HepG2 (cell line): ENCODE measurements at regions not wholly inside any gene's neighbourhood (a gene's known extent, or its start where the extent isn't known, plus 50 kb on each side); places are given as distances from the start of the nearest gene placed in this dataset.

Experiments used
- ATAC-seq: fragments of 200-7000 bp; cut with Tn5 transposase; 3 replicates; pipeline ENCODE4 v1.9.1; 2020; ENCODE audit warnings: mild to moderate bottlenecking, moderate library complexity
- BruUV-seq: library from RNA; stranded (reverse); fragments of 400-500 nt; replicated peaks from 2 replicates; lab custom pipeline; 2021; lab: Mats Ljungman, UMichigan
- CTCF ChIA-PET: fragments of 300-600 bp; formaldehyde crosslinking; extraction: SDS; loops from one replicate; lab custom pipeline; 2021; ENCODE audit warnings: low total read pairs, inconsistent platforms, low intra/inter-chr PET ratio; lab: Yijun Ruan, JAX
- POLR2A ChIA-PET: fragments of 350-600 bp; sonication (Branson Sonifier 250); formaldehyde crosslinking; loops from one replicate; lab custom pipeline; 2020; ENCODE audit warnings: antibody characterized with exemption, inconsistent platforms; lab: Yijun Ruan, JAX
- DNase-seq: peaks from one replicate; pipeline ENCODE4 v3.0.0-alpha.2; 2015; ENCODE audit warnings: low spot score
- FAIRE-seq: peaks from 3 replicates; lab custom pipeline; 2011; peaks lifted over from hg19 to GRCh38; lab: Jason Lieb, UNC
- H2AFZ ChIP-seq: one replicate; pipeline ENCODE4 v1.6.1; 2011; ENCODE audit warnings: low read length, inconsistent platforms
- H3K27ac ChIP-seq: fragments of 300-600 bp; 3 replicates; pipeline ENCODE4 v1.8.0; 2011; ENCODE audit warnings: mixed run types, mild to moderate bottlenecking, mixed read lengths, low read length, inconsistent platforms; ENCODE audit not compliant: insufficient read depth; ENCODE audit errors: extremely low read length
- H3K27me3 ChIP-seq, 2 experiments: fragments of 200-600 bp in 1 of 2; 2 replicates in 1 of 2; 3 replicates in 1 of 2; pipeline versions ENCODE4 v1.6.0 to v1.8.0; 2011; ENCODE audit warnings: low read length in 2 of 2, mild to moderate bottlenecking in 2 of 2, moderate library complexity in 2 of 2, inconsistent platforms in 1 of 2; ENCODE audit not compliant: insufficient read depth in 2 of 2, control insufficient read depth in 1 of 2
- H3K36me3 ChIP-seq, 2 experiments: fragments of 200-600 bp in 1 of 2; replicated peaks in 1 of 2; 2 replicates in 1 of 2; 3 replicates in 1 of 2; pipeline versions ENCODE4 v1.5.1 to v1.8.0; 2011; ENCODE audit warnings: low read length in 2 of 2, inconsistent platforms in 1 of 2; ENCODE audit not compliant: insufficient read depth in 2 of 2, control insufficient read depth in 1 of 2
- H3K4me1 ChIP-seq: 2 replicates; pipeline ENCODE4 v1.5.1; 2012; ENCODE audit warnings: low read length, inconsistent platforms; ENCODE audit not compliant: insufficient read depth
- H3K4me2 ChIP-seq: 2 replicates; pipeline ENCODE4 v1.6.0; 2011; ENCODE audit warnings: low read depth, low read length, inconsistent platforms
- H3K4me3 ChIP-seq, 3 experiments: fragments of 200-600 bp in 1 of 3; sonication (generic), shearing (Covaris generic) in 1 of 3; replicated peaks in 1 of 3; 2 replicates each; pipeline ENCODE4 v1.5.1; 2011 to 2016; ENCODE audit warnings: low read length in 3 of 3, inconsistent platforms in 2 of 3, low read depth in 2 of 3, mild to moderate bottlenecking in 2 of 3, control low read depth in 1 of 3, mixed read lengths in 1 of 3; ENCODE audit not compliant: insufficient read depth in 1 of 3
- H3K79me2 ChIP-seq: one replicate; pipeline ENCODE4 v1.6.1; 2011; ENCODE audit warnings: low read length, inconsistent platforms; ENCODE audit not compliant: insufficient read depth
- H3K9ac ChIP-seq: 2 replicates; pipeline ENCODE4 v1.6.0; 2011; ENCODE audit warnings: mild to moderate bottlenecking, low read depth, low read length, inconsistent platforms; ENCODE audit not compliant: insufficient read depth
- H3K9me3 ChIP-seq: 2 replicates; pipeline ENCODE4 v1.5.1; 2012; ENCODE audit warnings: mild to moderate bottlenecking, low read length
- H4K20me1 ChIP-seq: 2 replicates; pipeline ENCODE4 v1.6.0; 2011; ENCODE audit warnings: inconsistent platforms, mild to moderate bottlenecking, low read length, moderate library complexity; ENCODE audit not compliant: insufficient read depth
- ARNT ChIP-seq: fragments of 450-650 bp; IDR thresholded peaks from 2 replicates; pipeline ENCODE4 v1.6.1; 2017
- ASH2L ChIP-seq: fragments of 300-600, 200-600 bp; sonication (generic); IDR thresholded peaks from 2 replicates; pipeline ENCODE4 v1.7.0; 2017; ENCODE audit warnings: low read depth, mild to moderate bottlenecking, moderate library complexity, mixed read lengths, low read length; ENCODE audit not compliant: insufficient read length
- CBX5 ChIP-seq: sonication (generic); formaldehyde crosslinking; IDR thresholded peaks from 2 replicates; pipeline ENCODE4 v1.4.0; 2020; ENCODE audit warnings: missing genetic modification reagents, borderline replicate concordance
- HES4 ChIP-seq: sonication (generic); formaldehyde crosslinking; IDR thresholded peaks from 2 replicates; pipeline ENCODE4 v1.9.0; 2021; ENCODE audit warnings: mild to moderate bottlenecking, missing genetic modification reagents, borderline replicate concordance
- KLF6 ChIP-seq: IDR thresholded peaks from 2 replicates; pipeline ENCODE4 v1.8.0; 2016; ENCODE audit warnings: missing biosample characterization, missing genetic modification reagents
- MAX ChIP-seq: IDR thresholded peaks from 2 replicates; pipeline ENCODE4 v1.6.1; 2012; ENCODE audit warnings: inconsistent platforms
- MLLT10 ChIP-seq: sonication (generic); formaldehyde crosslinking; IDR thresholded peaks from 2 replicates; pipeline ENCODE4 v1.4.0; 2020; ENCODE audit warnings: missing genetic modification reagents
- NBN ChIP-seq: fragments of 450-650 bp; conservative IDR thresholded peaks from 2 replicates; pipeline ENCODE4 v1.6.1; 2017
- NR2F6 ChIP-seq, 2 experiments: IDR thresholded peaks; 2 replicates each; pipeline ENCODE4 v1.6.1; 2016; ENCODE audit warnings: antibody characterized with exemption in 1 of 2, mild to moderate bottlenecking in 1 of 2
- PLRG1 ChIP-seq: fragments of 450-650 bp; conservative IDR thresholded peaks from 2 replicates; pipeline ENCODE4 v1.6.1; 2016
- SNRNP70 ChIP-seq: fragments of 200-400 bp; formaldehyde crosslinking; IDR thresholded peaks from 2 replicates; pipeline ENCODE4 v1.6.1; 2017; ENCODE audit warnings: mild to moderate bottlenecking, low read depth, low read length, moderate library complexity
- TBL1XR1 ChIP-seq: fragments of 150-350 bp; IDR thresholded peaks from 2 replicates; pipeline ENCODE4 v1.6.1; 2014; ENCODE audit warnings: borderline replicate concordance, low read length; ENCODE audit not compliant: partially characterized antibody
- WIZ ChIP-seq: sonication (generic); formaldehyde crosslinking; IDR thresholded peaks from 2 replicates; pipeline ENCODE4 v1.5.1; 2020; ENCODE audit warnings: mild to moderate bottlenecking, missing genetic modification reagents
- YEATS4 ChIP-seq: sonication (generic); formaldehyde crosslinking; IDR thresholded peaks from 2 replicates; pipeline ENCODE4 v1.4.0; 2020; ENCODE audit warnings: missing genetic modification reagents, borderline replicate concordance
- ZNF296 ChIP-seq: sonication (generic); formaldehyde crosslinking; conservative IDR thresholded peaks from 2 replicates; pipeline ENCODE4 v1.5.0; 2020; ENCODE audit warnings: mild to moderate bottlenecking, missing genetic modification reagents
- ZNF33A ChIP-seq: sonication (generic); formaldehyde crosslinking; IDR thresholded peaks from 2 replicates; pipeline ENCODE4 v1.5.1; 2020; ENCODE audit warnings: missing genetic modification reagents, mild to moderate bottlenecking, moderate library complexity, borderline replicate concordance
- ZNF367 ChIP-seq: sonication (generic); formaldehyde crosslinking; IDR thresholded peaks from 2 replicates; pipeline ENCODE4 v1.4.0; 2020; ENCODE audit warnings: missing genetic modification reagents, borderline replicate concordance
- ZNF570 ChIP-seq: sonication (generic); formaldehyde crosslinking; IDR thresholded peaks from 2 replicates; pipeline ENCODE4 v1.4.0; 2020; ENCODE audit warnings: mild to moderate bottlenecking, missing genetic modification reagents, borderline replicate concordance
- WGBS: methylation state at CpG from one replicate; pipeline ENCODE4 v1.1.6; 2017; ENCODE audit warnings: low lambda C conversion rate; 5-methylcytosine and 5-hydroxymethylcytosine counted together
- in situ Hi-C: cut with HindIII; loops from 2 replicates; pipeline ENCODE4 v1.10.0; 2017; ENCODE audit warnings: low pct_unique_long_range_greater_than_20kb; ENCODE audit not compliant: extremely low pct_ligation_motif_present
- intact Hi-C: fragments of 100-400 bp; cut with micrococcal nuclease; formaldehyde crosslinking; loops from one replicate; pipeline ENCODE4 v1.10.0; 2022; ENCODE audit not compliant: unreplicated experiment
- TF ChIP-seq, protein P1 (sequence below): sonication (generic); formaldehyde crosslinking; IDR thresholded peaks from 2 replicates; pipeline ENCODE4 v1.4.0; 2020; ENCODE audit warnings: missing genetic modification reagents, borderline replicate concordance
- TF ChIP-seq, protein P2 (sequence below): sonication (generic); formaldehyde crosslinking; IDR thresholded peaks from 2 replicates; pipeline ENCODE4 v1.5.0; 2020; ENCODE audit warnings: mild to moderate bottlenecking, missing genetic modification reagents, moderate library complexity
- TF ChIP-seq, protein P3 (sequence below): fragments of 450-650 bp; IDR thresholded peaks from 2 replicates; pipeline ENCODE4 v1.6.1; 2016

GRCh38 chr7:22949944-22950343, 64.0 kb downstream of the HYCC1 start (continued):
- TF ChIP-seq, protein P1, sequence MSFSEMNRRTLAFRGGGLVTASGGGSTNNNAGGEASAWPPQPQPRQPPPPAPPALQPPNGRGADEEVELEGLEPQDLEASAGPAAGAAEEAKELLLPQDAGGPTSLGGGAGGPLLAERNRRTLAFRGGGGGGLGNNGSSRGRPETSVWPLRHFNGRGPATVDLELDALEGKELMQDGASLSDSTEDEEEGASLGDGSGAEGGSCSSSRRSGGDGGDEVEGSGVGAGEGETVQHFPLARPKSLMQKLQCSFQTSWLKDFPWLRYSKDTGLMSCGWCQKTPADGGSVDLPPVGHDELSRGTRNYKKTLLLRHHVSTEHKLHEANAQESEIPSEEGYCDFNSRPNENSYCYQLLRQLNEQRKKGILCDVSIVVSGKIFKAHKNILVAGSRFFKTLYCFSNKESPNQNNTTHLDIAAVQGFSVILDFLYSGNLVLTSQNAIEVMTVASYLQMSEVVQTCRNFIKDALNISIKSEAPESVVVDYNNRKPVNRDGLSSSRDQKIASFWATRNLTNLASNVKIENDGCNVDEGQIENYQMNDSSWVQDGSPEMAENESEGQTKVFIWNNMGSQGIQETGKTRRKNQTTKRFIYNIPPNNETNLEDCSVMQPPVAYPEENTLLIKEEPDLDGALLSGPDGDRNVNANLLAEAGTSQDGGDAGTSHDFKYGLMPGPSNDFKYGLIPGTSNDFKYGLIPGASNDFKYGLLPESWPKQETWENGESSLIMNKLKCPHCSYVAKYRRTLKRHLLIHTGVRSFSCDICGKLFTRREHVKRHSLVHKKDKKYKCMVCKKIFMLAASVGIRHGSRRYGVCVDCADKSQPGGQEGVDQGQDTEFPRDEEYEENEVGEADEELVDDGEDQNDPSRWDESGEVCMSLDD: no peak
- no peak for TF ChIP-seq TBL1XR1
- TF ChIP-seq ZNF33A (CRISPR knock-in tag): no peak
- no peak for TF ChIP-seq NBN
- TF ChIP-seq, protein P2, sequence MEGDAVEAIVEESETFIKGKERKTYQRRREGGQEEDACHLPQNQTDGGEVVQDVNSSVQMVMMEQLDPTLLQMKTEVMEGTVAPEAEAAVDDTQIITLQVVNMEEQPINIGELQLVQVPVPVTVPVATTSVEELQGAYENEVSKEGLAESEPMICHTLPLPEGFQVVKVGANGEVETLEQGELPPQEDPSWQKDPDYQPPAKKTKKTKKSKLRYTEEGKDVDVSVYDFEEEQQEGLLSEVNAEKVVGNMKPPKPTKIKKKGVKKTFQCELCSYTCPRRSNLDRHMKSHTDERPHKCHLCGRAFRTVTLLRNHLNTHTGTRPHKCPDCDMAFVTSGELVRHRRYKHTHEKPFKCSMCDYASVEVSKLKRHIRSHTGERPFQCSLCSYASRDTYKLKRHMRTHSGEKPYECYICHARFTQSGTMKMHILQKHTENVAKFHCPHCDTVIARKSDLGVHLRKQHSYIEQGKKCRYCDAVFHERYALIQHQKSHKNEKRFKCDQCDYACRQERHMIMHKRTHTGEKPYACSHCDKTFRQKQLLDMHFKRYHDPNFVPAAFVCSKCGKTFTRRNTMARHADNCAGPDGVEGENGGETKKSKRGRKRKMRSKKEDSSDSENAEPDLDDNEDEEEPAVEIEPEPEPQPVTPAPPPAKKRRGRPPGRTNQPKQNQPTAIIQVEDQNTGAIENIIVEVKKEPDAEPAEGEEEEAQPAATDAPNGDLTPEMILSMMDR (CRISPR knock-in tag): no peak
- no peak for TF ChIP-seq KLF6

DNA sequence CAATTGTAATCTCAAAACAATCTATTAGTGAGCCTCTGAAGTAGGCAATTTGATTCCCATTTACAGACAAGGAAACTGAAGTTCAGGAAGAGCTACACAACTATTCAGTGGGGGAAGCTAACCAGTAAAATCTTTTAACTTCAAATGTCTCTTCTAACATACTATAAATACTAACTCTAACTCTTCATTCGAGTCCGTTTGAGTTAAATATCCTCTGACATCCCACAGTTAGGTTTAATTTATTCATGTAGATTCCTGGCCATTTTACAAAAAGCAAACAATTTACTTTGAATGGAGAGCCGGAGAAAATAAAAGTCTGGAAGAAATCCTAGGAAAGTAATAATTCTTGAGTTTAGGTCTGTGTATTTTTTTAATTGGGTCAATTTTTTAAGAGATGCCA, 64.7 kb downstream of the HYCC1 start:
- DNase-seq (no peak), ATAC-seq (no peak), FAIRE-seq (no peak)
- Histone ChIP-seq H4K20me1 (no peaks in the 10 kb centered on the region), H3K4me2 (no peak overlapping the region), H2AFZ (no peak overlapping the region), H3K4me3 (no peak overlapping the region), H3K27ac (no peak overlapping the region), H3K9me3 (no peaks in the 10 kb centered on the region), H3K27me3 (no peaks in the 10 kb centered on the region), H3K79me2 (no peaks in the 10 kb centered on the region), H3K36me3 (no peaks in the 10 kb centered on the region; a peak in 1 of 5 replicates), H3K9ac (no peak overlapping the region), H3K4me1 (peaks cover 6% of the 10 kb centered on the region; the same call in 1 of the 2 replicates)
- BruUV-seq: no TSS peak
- in situ Hi-C loops: no loop called here
- ChIA-PET POLR2A (no interaction called here), CTCF (no interaction called here)
- 95% methylated on average over 3 of the region's 3 CpGs for WGBS
- intact Hi-C loops: no loop called here
- TF ChIP-seq YEATS4 (no peak), CBX5 (no peak), ZNF570 (CRISPR knock-in tag) (no peak), HES4 (CRISPR knock-in tag) (no peak), NR2F6 (IDR thresholded peaks at IDR 0.05) (no peak), NR2F6 (CRISPR knock-in tag; IDR thresholded peaks at IDR 0.05) (no peak), PLRG1 (no peak), ZNF367 (CRISPR knock-in tag) (no peak), ASH2L (no peak), ARNT (no peak), MAX (no peak), SNRNP70 (no peak), ZNF296 (CRISPR knock-in tag) (no peak), WIZ (CRISPR knock-in tag) (no peak), MLLT10 (CRISPR knock-in tag) (no peak)
- TF ChIP-seq, protein P3, sequence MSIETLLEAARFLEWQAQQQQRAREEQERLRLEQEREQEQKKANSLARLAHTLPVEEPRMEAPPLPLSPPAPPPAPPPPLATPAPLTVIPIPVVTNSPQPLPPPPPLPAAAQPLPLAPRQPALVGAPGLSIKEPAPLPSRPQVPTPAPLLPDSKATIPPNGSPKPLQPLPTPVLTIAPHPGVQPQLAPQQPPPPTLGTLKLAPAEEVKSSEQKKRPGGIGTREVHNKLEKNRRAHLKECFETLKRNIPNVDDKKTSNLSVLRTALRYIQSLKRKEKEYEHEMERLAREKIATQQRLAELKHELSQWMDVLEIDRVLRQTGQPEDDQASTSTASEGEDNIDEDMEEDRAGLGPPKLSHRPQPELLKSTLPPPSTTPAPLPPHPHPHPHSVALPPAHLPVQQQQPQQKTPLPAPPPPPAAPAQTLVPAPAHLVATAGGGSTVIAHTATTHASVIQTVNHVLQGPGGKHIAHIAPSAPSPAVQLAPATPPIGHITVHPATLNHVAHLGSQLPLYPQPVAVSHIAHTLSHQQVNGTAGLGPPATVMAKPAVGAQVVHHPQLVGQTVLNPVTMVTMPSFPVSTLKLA: no peak
